Omental fat pad (tissue), 3 donors: ENCODE measurements at regions not wholly inside any gene's neighbourhood (a gene's known extent, or its start where the extent isn't known, plus 50 kb on each side); places are given as distances from the start of the nearest gene placed in this dataset.

Source experiments
- ATAC-seq: fragments of 150-250 bp; one replicate; pipeline ENCODE4 v1.9.1; 2016; ENCODE audit warnings: mild to moderate bottlenecking, moderate library complexity; ENCODE audit not compliant: low FRiP score
- DNase-seq: peaks from one replicate; pipeline ENCODE4 v3.0.0-alpha.2; 2019; ENCODE audit warnings: low spot score
- CTCF ChIP-seq, 3 donors: fragments of 450-650 bp; IDR thresholded peaks; one replicate each; pipeline ENCODE4 v1.5.1; 2016 to 2017; ENCODE audit warnings: antibody characterized with exemption in 3 of 3, mild to moderate bottlenecking in 3 of 3, moderate library complexity in 2 of 3

GRCh38 chr12:89791286-89791685 is 82.6 kb upstream of the ATP2B1 start:
- DNase-seq (no peak), ATAC-seq (no peak)
- TF ChIP-seq CTCF (IDR thresholded peaks at IDR 0.05), result no peak

- DNase-seq (no peak), ATAC-seq (no peak)
- TF ChIP-seq CTCF (IDR thresholded peaks at IDR 0.05), result no peak
Measured at GRCh38 chr12:89789862-89790261, 81.2 kb upstream of the ATP2B1 start.

- ATAC-seq (no peak), DNase-seq (no peak)
- no peak for TF ChIP-seq CTCF (IDR thresholded peaks at IDR 0.05)
Measured at GRCh38 chr12:89787763-89788162, 79.1 kb upstream of the ATP2B1 start.

GRCh38 chr12:89786177-89786810 is 77.7 kb upstream of the ATP2B1 start:
- TF ChIP-seq CTCF (IDR thresholded peaks at IDR 0.05), result no peak
- ATAC-seq, result no peak
- no peak for DNase-seq

- TF ChIP-seq CTCF (IDR thresholded peaks at IDR 0.05), result no peak
- ATAC-seq, result peak; percentile 73
- no peak for DNase-seq
Measured at GRCh38 chr12:89783359-89784060, 74.9 kb upstream of the ATP2B1 start.

- no peak for ATAC-seq
- no peak for DNase-seq
- TF ChIP-seq CTCF (IDR thresholded peaks at IDR 0.05), result no peak
Measured at GRCh38 chr12:89782807-89783206, 74.2 kb upstream of the ATP2B1 start.
